ENCODE measurements at regions not wholly inside any gene's neighbourhood (a gene's known extent, or its start where the extent isn't known, plus 50 kb on each side); places are given as distances from the start of the nearest gene placed in this dataset.

DNA sequence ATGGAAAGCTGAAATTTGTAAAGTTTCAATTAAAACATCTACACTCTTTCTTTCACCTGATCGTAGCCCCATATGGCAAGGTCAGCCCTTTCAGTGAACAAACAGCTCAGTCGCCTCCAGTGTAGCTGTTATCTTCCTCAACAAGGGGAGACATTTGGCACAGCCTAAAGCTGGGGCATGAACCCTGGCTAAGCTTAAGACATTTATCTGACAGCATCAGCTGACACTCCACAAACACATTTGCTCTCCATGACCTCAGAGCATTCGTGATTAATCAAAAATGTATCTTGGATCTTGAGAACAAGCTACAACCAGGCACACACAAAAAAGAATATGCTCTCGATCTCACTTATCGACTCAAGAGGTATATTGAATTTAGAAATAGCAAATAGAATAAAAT lies 67.3 kb downstream of the POU5F2 start:
- Mint-ChIP-seq H3K4me1 (peaks cover 17% of the 10 kb centered on the region), H3K9me3 (ENCODE audit: insufficient read depth) (no peaks in the 10 kb centered on the region), H3K27ac (no peak overlapping the region), H3K4me3 (no peak overlapping the region), H3K27me3 (no peaks in the 10 kb centered on the region)
- no peak overlapping the region for H3K9ac ChIP-seq (ENCODE audit: low read length)
- no peaks in the 10 kb centered on the region for H3K27me3 ChIP-seq (replicated peaks in 1 of 4; ENCODE audit: control extremely low read depth in 1 of 4, control insufficient read depth in 3 of 4, insufficient read depth in 4 of 4, low read length in 3 of 4)
- H3K4me3 ChIP-seq (ENCODE audit: control extremely low read depth in 1 of 5, extremely low read depth in 1 of 5, insufficient read depth in 1 of 5, low read depth in 2 of 5, low read length in 4 of 5), result no peak overlapping the region
- H3K9me3 ChIP-seq (ENCODE audit: control extremely low read depth in 1 of 3, control insufficient read depth in 2 of 3, insufficient read depth in 1 of 3, low read length in 2 of 3), result peaks cover 0 to 14% (median 0%) of the 10 kb centered on the region in 3 donors
- H3K4me2 ChIP-seq (replicated peaks; ENCODE audit: low read depth, low read length, poor library complexity, severe bottlenecking), result no peak overlapping the region
- POLR2A ChIA-PET, result no interaction called here
- CTCF ChIA-PET, result interaction anchor here (1.0 kb wide), 1 partner anchor 10 kb away, joined by 3 read pairs; no protein-coding TSS in a partner anchor
- no peak for ATAC-seq (ENCODE audit: low read depth)
- H3K4me1 ChIP-seq (ENCODE audit: control insufficient read depth in 2 of 2, insufficient read depth in 2 of 2, low read length in 2 of 2), result peaks cover 3 to 6% of the 10 kb centered on the region in 2 donors
- H4K20me1 ChIP-seq (ENCODE audit: control insufficient read depth, insufficient read depth, low read length, poor library complexity, severe bottlenecking), result no peaks in the 10 kb centered on the region
- no peaks in the 10 kb centered on the region for H3K36me3 ChIP-seq (replicated peaks in 1 of 2; ENCODE audit: control extremely low read depth in 1 of 2, control insufficient read depth in 1 of 2, extremely low read depth in 1 of 2, insufficient read depth in 2 of 2, low read length in 1 of 2)
- no peak for TF ChIP-seq EZH2 (IDR thresholded peaks at IDR 0.05; ENCODE audit: borderline replicate concordance, insufficient read depth, low read depth, low read length, poor library complexity, severe bottlenecking)
- TF ChIP-seq, protein P1, sequence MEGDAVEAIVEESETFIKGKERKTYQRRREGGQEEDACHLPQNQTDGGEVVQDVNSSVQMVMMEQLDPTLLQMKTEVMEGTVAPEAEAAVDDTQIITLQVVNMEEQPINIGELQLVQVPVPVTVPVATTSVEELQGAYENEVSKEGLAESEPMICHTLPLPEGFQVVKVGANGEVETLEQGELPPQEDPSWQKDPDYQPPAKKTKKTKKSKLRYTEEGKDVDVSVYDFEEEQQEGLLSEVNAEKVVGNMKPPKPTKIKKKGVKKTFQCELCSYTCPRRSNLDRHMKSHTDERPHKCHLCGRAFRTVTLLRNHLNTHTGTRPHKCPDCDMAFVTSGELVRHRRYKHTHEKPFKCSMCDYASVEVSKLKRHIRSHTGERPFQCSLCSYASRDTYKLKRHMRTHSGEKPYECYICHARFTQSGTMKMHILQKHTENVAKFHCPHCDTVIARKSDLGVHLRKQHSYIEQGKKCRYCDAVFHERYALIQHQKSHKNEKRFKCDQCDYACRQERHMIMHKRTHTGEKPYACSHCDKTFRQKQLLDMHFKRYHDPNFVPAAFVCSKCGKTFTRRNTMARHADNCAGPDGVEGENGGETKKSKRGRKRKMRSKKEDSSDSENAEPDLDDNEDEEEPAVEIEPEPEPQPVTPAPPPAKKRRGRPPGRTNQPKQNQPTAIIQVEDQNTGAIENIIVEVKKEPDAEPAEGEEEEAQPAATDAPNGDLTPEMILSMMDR (IDR thresholded peaks at IDR 0.05), result no peak
- H3K27ac ChIP-seq (ENCODE audit: low read length in 2 of 2), result no peak overlapping the region
- H2AFZ ChIP-seq (ENCODE audit: insufficient read depth, low read depth, low read length, poor library complexity, severe bottlenecking), result no peak overlapping the region
- no peak for DNase-seq
- 93% methylated on average over 3 of the region's 5 CpGs for WGBS (ENCODE audit: insufficient coverage)
- no peaks in the 10 kb centered on the region for H3K79me2 ChIP-seq (ENCODE audit: control insufficient read depth, insufficient read depth, low read length)
- intact Hi-C loops (cut with micrococcal nuclease), result no loop called here

DNA sequence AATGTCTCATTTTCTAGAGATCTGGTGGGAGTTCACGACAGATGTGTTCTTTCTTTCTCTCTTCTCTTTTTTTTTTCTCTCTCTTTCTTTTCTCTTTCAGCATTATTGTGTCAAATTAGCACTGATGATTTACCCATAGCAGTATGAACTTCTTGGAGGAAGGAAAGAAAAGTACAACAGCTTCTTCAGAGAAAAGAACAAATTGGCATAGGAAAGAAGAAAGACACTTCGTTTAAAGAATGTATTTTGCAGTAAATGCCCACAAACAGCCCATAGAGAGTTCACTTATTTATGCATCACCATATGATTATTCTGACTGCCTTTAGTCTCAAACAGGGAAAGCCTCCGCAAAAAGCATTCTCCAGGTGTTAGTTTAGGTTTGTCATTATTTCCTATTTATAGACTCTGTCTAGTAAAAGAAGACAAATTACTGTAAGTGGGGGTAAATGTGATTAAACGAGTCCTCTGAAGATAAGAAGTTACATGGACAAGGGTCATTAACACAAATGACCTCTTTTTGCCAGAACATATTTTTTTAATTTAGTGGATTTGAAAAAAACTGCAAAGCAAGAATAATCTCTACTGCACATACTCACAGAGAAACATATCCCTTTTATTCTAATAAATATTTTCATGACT lies 68.0 kb downstream of the POU5F2 start:
- WGBS (ENCODE audit: insufficient coverage), result no CpG with 5 or more reads among the region's 4 CpGs

More for the DNA sequence above, 68.0 kb downstream of the POU5F2 start:
- H3K27ac ChIP-seq (ENCODE audit: low read length in 2 of 2), result no peak overlapping the region
- no peak overlapping the region for H3K4me2 ChIP-seq (replicated peaks; ENCODE audit: low read depth, low read length, poor library complexity, severe bottlenecking)
- no peak for TF ChIP-seq EZH2 (IDR thresholded peaks at IDR 0.05; ENCODE audit: borderline replicate concordance, insufficient read depth, low read depth, low read length, poor library complexity, severe bottlenecking)
- TF ChIP-seq, protein P1 (IDR thresholded peaks at IDR 0.05), result no peak
- no peak overlapping the region for H3K9ac ChIP-seq (ENCODE audit: low read length)
- Mint-ChIP-seq H3K9me3 (ENCODE audit: insufficient read depth) (no peaks in the 10 kb centered on the region), H3K4me3 (no peak overlapping the region), H3K4me1 (peaks cover 17% of the 10 kb centered on the region), H3K27me3 (no peaks in the 10 kb centered on the region), H3K27ac (no peak overlapping the region)
- DNase-seq (no peak), ATAC-seq (ENCODE audit: low read depth) (no peak)
- no peaks in the 10 kb centered on the region for H3K79me2 ChIP-seq (ENCODE audit: control insufficient read depth, insufficient read depth, low read length)
- CTCF ChIA-PET, result no interaction called here
- H3K27me3 ChIP-seq (replicated peaks in 1 of 4; ENCODE audit: control extremely low read depth in 1 of 4, control insufficient read depth in 3 of 4, insufficient read depth in 4 of 4, low read length in 3 of 4), result no peaks in the 10 kb centered on the region
- H3K36me3 ChIP-seq (replicated peaks in 1 of 2; ENCODE audit: control extremely low read depth in 1 of 2, control insufficient read depth in 1 of 2, extremely low read depth in 1 of 2, insufficient read depth in 2 of 2, low read length in 1 of 2), result no peaks in the 10 kb centered on the region
- peaks cover 0 to 12% (median 0%) of the 10 kb centered on the region in 3 donors for H3K9me3 ChIP-seq (ENCODE audit: control extremely low read depth in 1 of 3, control insufficient read depth in 2 of 3, insufficient read depth in 1 of 3, low read length in 2 of 3)
- H2AFZ ChIP-seq (ENCODE audit: insufficient read depth, low read depth, low read length, poor library complexity, severe bottlenecking), result no peak overlapping the region
- H3K4me1 ChIP-seq (ENCODE audit: control insufficient read depth in 2 of 2, insufficient read depth in 2 of 2, low read length in 2 of 2), result peaks cover 3 to 6% of the 10 kb centered on the region in 2 donors
- H3K4me3 ChIP-seq (ENCODE audit: control extremely low read depth in 1 of 5, extremely low read depth in 1 of 5, insufficient read depth in 1 of 5, low read depth in 2 of 5, low read length in 4 of 5), result no peak overlapping the region
- intact Hi-C loops (cut with micrococcal nuclease), result no loop called here
- POLR2A ChIA-PET, result no interaction called here
- no peaks in the 10 kb centered on the region for H4K20me1 ChIP-seq (ENCODE audit: control insufficient read depth, insufficient read depth, low read length, poor library complexity, severe bottlenecking)

Data from B cell (primary cell).